Sigmoid colon (tissue), 6 donors: ENCODE measurements at regions not wholly inside any gene's neighbourhood (a gene's known extent, or its start where the extent isn't known, plus 50 kb on each side); places are given as distances from the start of the nearest gene placed in this dataset.

Experiments
- DNase-seq: peaks from one replicate; pipeline ENCODE4 v3.0.0-alpha.2; 2019
- H3K27ac ChIP-seq, 4 donors: fragments of 200-600 bp; sonication (generic); one replicate each; pipeline ENCODE4 v1.5.1; 2016 to 2019; ENCODE audit warnings: mild to moderate bottlenecking in 1 of 4
- H3K27me3 ChIP-seq, 3 donors: fragments of 200-600 bp; sonication (generic); one replicate each; pipeline ENCODE4 v1.5.1; 2019; ENCODE audit warnings: mild to moderate bottlenecking in 1 of 3
- H3K36me3 ChIP-seq, 4 donors: fragments of 200-600 bp; sonication (generic); one replicate each; pipeline ENCODE4 v1.5.1; 2016 to 2019
- H3K4me1 ChIP-seq, 4 donors: fragments of 200-600 bp; sonication (generic); one replicate each; pipeline ENCODE4 v1.5.1; 2017 to 2019
- H3K4me3 ChIP-seq, 4 donors: fragments of 200-600 bp; sonication (generic); one replicate each; pipeline ENCODE4 v1.5.1; 2017 to 2019; ENCODE audit warnings: mild to moderate bottlenecking in 2 of 4, moderate library complexity in 1 of 4
- H3K9me3 ChIP-seq, 4 donors: fragments of 200-600 bp in 3 of 4; sonication (generic) in 3 of 4; one replicate each; pipeline versions ENCODE4 v1.5.1 to v1.6.1; 2013 to 2019
- EP300 ChIP-seq, 4 donors: sonication (generic); formaldehyde crosslinking; IDR thresholded peaks; one replicate each; pipeline ENCODE4 v1.6.1; 2017; ENCODE audit warnings: antibody characterized with exemption in 4 of 4
- POLR2A ChIP-seq, 2 donors: fragments of 450-650 bp; IDR thresholded peaks; one replicate each; pipeline ENCODE4 v1.6.1; 2016; ENCODE audit warnings: antibody characterized with exemption in 2 of 2, mild to moderate bottlenecking in 2 of 2, moderate library complexity in 2 of 2
- POLR2AphosphoS5 ChIP-seq, 4 donors: sonication (generic); formaldehyde crosslinking; IDR thresholded peaks; one replicate each; pipeline ENCODE4 v1.6.1; 2017; ENCODE audit warnings: antibody characterized with exemption in 4 of 4
- WGBS, 2 donors: extraction: QIAGEN DNeasy Blood & Tissue Kit; methylation state at CpG; one replicate each; pipeline ENCODE4 v1.1.7; 2013; 5-methylcytosine and 5-hydroxymethylcytosine counted together
- intact Hi-C: fragments of 100-400 bp; cut with DNase I; formaldehyde crosslinking; loops from one replicate; pipeline ENCODE4 v1.15.1; 2023
- TF ChIP-seq, protein P1 (sequence below), 4 experiments: fragments of 450-650 bp in 3 of 4; fragments of 200-600 bp in 1 of 4; IDR thresholded peaks; one replicate each; pipeline ENCODE4 v1.5.1; 2016 to 2019; ENCODE audit warnings: antibody characterized with exemption in 4 of 4, mild to moderate bottlenecking in 3 of 4, moderate library complexity in 2 of 4
- donor health status: healthy with polysubstance abuse.
- donor health status: healthy.

DNA sequence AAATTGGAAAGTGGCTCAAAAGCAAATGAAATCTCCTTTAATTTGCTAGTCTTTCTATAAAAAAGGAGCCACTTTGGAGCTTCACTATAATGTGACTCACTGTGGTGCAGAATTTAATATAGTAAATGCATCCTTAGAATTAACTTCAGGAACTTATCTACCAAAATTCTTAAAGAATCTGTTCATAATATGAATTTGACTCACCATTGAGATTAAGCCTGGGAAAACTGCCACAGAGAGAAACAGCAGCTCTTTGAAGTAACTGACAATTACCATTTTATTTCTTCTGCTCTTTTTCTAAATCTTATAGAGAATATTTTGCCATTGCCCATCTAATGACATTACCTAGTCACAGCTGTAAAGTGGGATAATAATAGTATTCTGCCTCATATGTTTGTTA is 211.9 kb upstream of the CDH6 start:
- no peak overlapping the region for H3K4me3 ChIP-seq
- TF ChIP-seq POLR2A (IDR thresholded peaks at IDR 0.05), result no peak
- no peaks in the 10 kb centered on the region for H3K36me3 ChIP-seq
- no peak for DNase-seq
- no peaks in the 10 kb centered on the region for H3K27me3 ChIP-seq
- no peak overlapping the region for H3K27ac ChIP-seq
- no peaks in the 10 kb centered on the region for H3K4me1 ChIP-seq
- no peaks in the 10 kb centered on the region for H3K9me3 ChIP-seq
- intact Hi-C loops, result no loop called here

DNA sequence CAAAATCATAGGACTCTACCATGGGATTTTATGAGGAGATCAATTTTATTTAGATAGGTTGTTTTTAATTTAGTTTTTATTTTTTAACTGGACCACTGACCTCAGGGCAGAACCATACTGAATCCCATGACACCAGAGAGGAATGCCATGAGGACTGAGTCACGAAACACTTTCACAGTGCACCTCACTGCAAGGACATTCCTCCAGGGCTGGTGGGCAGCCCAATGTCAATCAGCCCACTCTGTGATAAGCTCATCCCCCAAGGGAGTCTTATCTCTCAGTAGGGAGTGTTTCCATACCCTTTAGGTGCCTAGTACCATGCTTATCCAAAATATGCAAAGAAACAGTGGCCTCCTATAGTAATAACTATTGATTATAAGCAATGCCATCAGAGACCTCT is 224.5 kb upstream of the CDH6 start:
- 74 to 80% methylated on average over 1 of the region's 1 CpG for WGBS, 2 donors
- intact Hi-C loops, result no loop called here

DNA sequence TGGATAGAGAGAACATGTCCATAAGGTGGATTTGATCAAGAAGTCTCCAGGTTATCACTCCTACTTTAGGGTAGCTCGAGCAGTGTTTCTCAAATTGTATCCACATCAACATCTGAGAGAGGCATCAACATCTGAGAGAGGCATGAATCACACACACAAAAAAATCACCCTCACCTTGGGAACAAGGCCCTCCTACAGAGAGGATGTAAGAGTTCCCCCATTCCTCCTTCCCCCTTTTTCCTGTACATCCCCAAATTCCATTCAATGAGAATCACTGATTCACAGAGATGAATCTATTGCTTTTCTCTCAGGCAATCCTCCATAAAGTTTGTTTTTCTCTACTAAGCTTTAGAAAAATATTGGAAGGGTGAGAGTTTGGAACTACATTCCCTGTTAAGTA is 233.4 kb upstream of the CDH6 start:
- no peak overlapping the region for H3K4me3 ChIP-seq
- TF ChIP-seq, protein P1, sequence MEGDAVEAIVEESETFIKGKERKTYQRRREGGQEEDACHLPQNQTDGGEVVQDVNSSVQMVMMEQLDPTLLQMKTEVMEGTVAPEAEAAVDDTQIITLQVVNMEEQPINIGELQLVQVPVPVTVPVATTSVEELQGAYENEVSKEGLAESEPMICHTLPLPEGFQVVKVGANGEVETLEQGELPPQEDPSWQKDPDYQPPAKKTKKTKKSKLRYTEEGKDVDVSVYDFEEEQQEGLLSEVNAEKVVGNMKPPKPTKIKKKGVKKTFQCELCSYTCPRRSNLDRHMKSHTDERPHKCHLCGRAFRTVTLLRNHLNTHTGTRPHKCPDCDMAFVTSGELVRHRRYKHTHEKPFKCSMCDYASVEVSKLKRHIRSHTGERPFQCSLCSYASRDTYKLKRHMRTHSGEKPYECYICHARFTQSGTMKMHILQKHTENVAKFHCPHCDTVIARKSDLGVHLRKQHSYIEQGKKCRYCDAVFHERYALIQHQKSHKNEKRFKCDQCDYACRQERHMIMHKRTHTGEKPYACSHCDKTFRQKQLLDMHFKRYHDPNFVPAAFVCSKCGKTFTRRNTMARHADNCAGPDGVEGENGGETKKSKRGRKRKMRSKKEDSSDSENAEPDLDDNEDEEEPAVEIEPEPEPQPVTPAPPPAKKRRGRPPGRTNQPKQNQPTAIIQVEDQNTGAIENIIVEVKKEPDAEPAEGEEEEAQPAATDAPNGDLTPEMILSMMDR (IDR thresholded peaks at IDR 0.05), result no peak
- TF ChIP-seq POLR2A (IDR thresholded peaks at IDR 0.05) (no peak), EP300 (IDR thresholded peaks at IDR 0.05) (no peak), POLR2AphosphoS5 (IDR thresholded peaks at IDR 0.05) (no peak)
- whole genome bisulfite sequencing, 2 donors, result 80 to 84% methylated on average over 1 of the region's 1 CpG
- H3K36me3 ChIP-seq, result no peaks in the 10 kb centered on the region
- H3K9me3 ChIP-seq, result no peaks in the 10 kb centered on the region
- intact Hi-C loops, result no loop called here
- no peaks in the 10 kb centered on the region for H3K4me1 ChIP-seq
- no peaks in the 10 kb centered on the region for H3K27me3 ChIP-seq
- H3K27ac ChIP-seq, result no peak overlapping the region
- DNase-seq, result no peak

More for the DNA sequence above, 224.5 kb upstream of the CDH6 start:
- no peaks in the 10 kb centered on the region for H3K9me3 ChIP-seq
- H3K27me3 ChIP-seq, result no peaks in the 10 kb centered on the region
- H3K4me1 ChIP-seq, result no peaks in the 10 kb centered on the region
- no peak overlapping the region for H3K27ac ChIP-seq
- H3K4me3 ChIP-seq, result no peak overlapping the region
- DNase-seq, result no peak
- no peaks in the 10 kb centered on the region for H3K36me3 ChIP-seq
- TF ChIP-seq POLR2AphosphoS5 (IDR thresholded peaks at IDR 0.05) (no peak), POLR2A (IDR thresholded peaks at IDR 0.05) (no peak)

DNA sequence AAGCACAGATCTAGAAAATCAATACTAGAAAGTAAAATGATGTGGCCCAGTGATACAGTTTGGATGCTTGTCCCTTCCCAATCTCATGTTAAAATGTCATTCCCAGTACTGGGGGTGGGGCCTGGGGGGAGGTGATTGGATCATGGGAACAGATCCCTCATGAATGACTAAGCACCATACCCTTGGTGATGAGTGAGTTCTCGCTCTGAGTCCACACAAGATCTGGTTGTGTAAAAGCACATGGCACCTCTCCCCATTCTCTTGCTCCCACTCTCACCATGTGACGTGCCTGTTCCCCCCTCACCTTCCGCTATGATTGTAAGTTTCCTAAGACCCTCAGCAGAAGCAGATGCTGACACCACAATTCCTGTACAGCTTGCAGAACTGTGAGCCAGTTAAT is 234.2 kb upstream of the CDH6 start:
- Histone ChIP-seq H3K27me3 (no peaks in the 10 kb centered on the region), H3K27ac (no peak overlapping the region), H3K9me3 (no peaks in the 10 kb centered on the region), H3K4me3 (no peak overlapping the region), H3K36me3 (no peaks in the 10 kb centered on the region), H3K4me1 (no peaks in the 10 kb centered on the region)
- intact Hi-C loops, result no loop called here
- no peak for DNase-seq
- TF ChIP-seq POLR2AphosphoS5 (IDR thresholded peaks at IDR 0.05) (no peak), EP300 (IDR thresholded peaks at IDR 0.05) (no peak), POLR2A (IDR thresholded peaks at IDR 0.05) (no peak)
- TF ChIP-seq, protein P1 (IDR thresholded peaks at IDR 0.05), result no peak
- 92 to 94% methylated on average over 3 of the region's 3 CpGs for WGBS, 2 donors

DNA sequence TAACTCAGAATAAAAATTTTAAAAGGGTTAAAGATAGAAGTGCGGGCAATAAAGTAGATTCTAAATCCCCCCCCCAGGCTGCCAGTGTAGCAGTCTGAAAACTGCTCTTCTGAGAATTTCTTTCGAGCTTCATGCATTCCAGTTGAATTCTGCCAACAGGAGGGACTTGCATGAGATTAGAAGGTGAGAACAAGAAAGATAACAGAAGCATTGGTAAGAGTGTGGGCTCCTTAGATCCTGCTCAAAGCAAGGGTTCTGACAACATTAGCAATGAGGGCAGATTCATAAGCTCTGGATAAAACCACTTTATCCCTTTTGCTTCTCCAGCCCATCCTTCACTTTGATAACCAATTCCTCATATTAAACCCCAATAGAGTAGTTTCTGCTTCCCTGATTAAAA is 235.9 kb upstream of the CDH6 start:
- Histone ChIP-seq H3K4me3 (no peak overlapping the region), H3K27ac (no peak overlapping the region), H3K27me3 (no peaks in the 10 kb centered on the region), H3K9me3 (no peaks in the 10 kb centered on the region), H3K4me1 (no peaks in the 10 kb centered on the region), H3K36me3 (no peaks in the 10 kb centered on the region)
- intact Hi-C loops, result no loop called here
- 60 to 85% methylated on average over 2 of the region's 2 CpGs for WGBS, 2 donors
- no peak for DNase-seq
- no peak for TF ChIP-seq EP300 (IDR thresholded peaks at IDR 0.05)
- TF ChIP-seq, protein P1 (IDR thresholded peaks at IDR 0.05), result no peak
- TF ChIP-seq POLR2A (IDR thresholded peaks at IDR 0.05), result no peak
- TF ChIP-seq POLR2AphosphoS5 (IDR thresholded peaks at IDR 0.05), result no peak

DNA sequence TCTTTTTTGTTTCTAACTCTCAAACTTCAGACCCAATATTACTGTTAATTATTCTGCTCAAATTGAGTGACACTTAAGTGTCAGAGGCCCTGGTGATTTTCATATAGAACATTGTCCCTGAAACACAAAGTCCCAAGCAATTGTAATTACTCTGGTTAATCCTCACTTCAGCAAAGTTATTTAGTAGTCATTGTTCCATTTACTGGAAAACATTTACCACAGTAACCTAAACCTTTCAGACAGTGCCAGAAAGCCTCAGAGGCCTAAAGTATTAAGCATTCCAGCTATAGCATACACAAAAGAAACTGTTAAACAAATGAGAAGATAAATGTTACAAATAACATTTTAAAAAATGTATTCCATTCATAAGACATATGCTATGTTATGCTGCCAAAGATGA is 237.2 kb upstream of the CDH6 start:
- Histone ChIP-seq H3K27me3 (no peaks in the 10 kb centered on the region), H3K36me3 (no peaks in the 10 kb centered on the region), H3K9me3 (no peaks in the 10 kb centered on the region), H3K4me3 (no peak overlapping the region), H3K27ac (no peak overlapping the region), H3K4me1 (no peaks in the 10 kb centered on the region)
- TF ChIP-seq EP300 (IDR thresholded peaks at IDR 0.05) (no peak), POLR2AphosphoS5 (IDR thresholded peaks at IDR 0.05) (no peak), POLR2A (IDR thresholded peaks at IDR 0.05) (no peak)
- TF ChIP-seq, protein P1 (IDR thresholded peaks at IDR 0.05), result no peak
- intact Hi-C loops, result no loop called here
- no peak for DNase-seq
